ENCODE measurements at regions not wholly inside any gene's neighbourhood (a gene's known extent, or its start where the extent isn't known, plus 50 kb on each side); places are given as distances from the start of the nearest gene placed in this dataset.
"Not testable (repeated sequence)": the region's sequence is repeated elsewhere in the genome, so short reads cannot be mapped to it uniquely, and the experiment has no call there.

- no peak for DNase-seq
Measured at GRCh38 chr3:31188112-31188511, 293.7 kb upstream of the GADL1 start.

GRCh38 chr3:31189330-31189729 is 294.9 kb upstream of the GADL1 start:
- no peak for DNase-seq

GRCh38 chr3:31189971-31190370 is 295.5 kb upstream of the GADL1 start:
- no peak for DNase-seq

GRCh38 chr3:31191354-31191753 is 296.9 kb upstream of the GADL1 start:
- DNase-seq, result no peak

GRCh38 chr3:31193429-31193828 is 299.0 kb upstream of the GADL1 start:
- no peak for DNase-seq

GRCh38 chr3:31193871-31194270 is 299.4 kb upstream of the GADL1 start:
- DNase-seq, result no peak

GRCh38 chr3:31196261-31196660 is 301.8 kb upstream of the GADL1 start:
- no peak for DNase-seq

- DNase-seq, result no peak
Measured at GRCh38 chr3:31196881-31197364, 302.5 kb upstream of the GADL1 start.

- DNase-seq, result no peak
Measured at GRCh38 chr3:31197941-31198340, 303.5 kb upstream of the GADL1 start.

- DNase-seq, result no peak
Measured at GRCh38 chr3:31198890-31199289, 304.4 kb upstream of the GADL1 start.

- DNase-seq, result no peak
Measured at GRCh38 chr3:31203960-31204795, 309.7 kb upstream of the GADL1 start.

GRCh38 chr3:31204796-31205056 is 310.3 kb upstream of the GADL1 start:
- DNase-seq, result not testable (repeated sequence)

- DNase-seq, result no peak
Measured at GRCh38 chr3:31210068-31210645, 315.7 kb upstream of the GADL1 start.

- no peak for DNase-seq
Measured at GRCh38 chr3:31213869-31214486, 318.7 kb upstream of the STT3B start.

- no peak for DNase-seq
Measured at GRCh38 chr3:31218082-31218481, 314.6 kb upstream of the STT3B start.

GRCh38 chr3:31219131-31219843 is 313.4 kb upstream of the STT3B start:
- DNase-seq, result no peak

GRCh38 chr3:31220431-31220830 is 312.3 kb upstream of the STT3B start:
- DNase-seq, result no peak

- no peak for DNase-seq
Measured at GRCh38 chr3:31223278-31223677, 309.4 kb upstream of the STT3B start.

- no peak for DNase-seq
Measured at GRCh38 chr3:31224936-31225335, 307.8 kb upstream of the STT3B start.

- DNase-seq, result no peak
Measured at GRCh38 chr3:31225923-31226322, 306.8 kb upstream of the STT3B start.

GRCh38 chr3:31226346-31226745 is 306.4 kb upstream of the STT3B start:
- no peak for DNase-seq

- no peak for DNase-seq
Measured at GRCh38 chr3:31227131-31227562, 305.6 kb upstream of the STT3B start.

GRCh38 chr3:31230425-31231223 is 302.1 kb upstream of the STT3B start:
- no peak for DNase-seq

Data from activated naive CD4-positive, alpha-beta T cell treated with anti-CD3 and anti-CD28 coated beads, Interleukin-2, amount 50 U/mL, for 16 hours (primary cell).